ENCODE measurements at regions not wholly inside any gene's neighbourhood (a gene's known extent, or its start where the extent isn't known, plus 50 kb on each side); places are given as distances from the start of the nearest gene placed in this dataset.
"Not testable (repeated sequence)": the region's sequence is repeated elsewhere in the genome, so short reads cannot be mapped to it uniquely, and the experiment has no call there.

DNA sequence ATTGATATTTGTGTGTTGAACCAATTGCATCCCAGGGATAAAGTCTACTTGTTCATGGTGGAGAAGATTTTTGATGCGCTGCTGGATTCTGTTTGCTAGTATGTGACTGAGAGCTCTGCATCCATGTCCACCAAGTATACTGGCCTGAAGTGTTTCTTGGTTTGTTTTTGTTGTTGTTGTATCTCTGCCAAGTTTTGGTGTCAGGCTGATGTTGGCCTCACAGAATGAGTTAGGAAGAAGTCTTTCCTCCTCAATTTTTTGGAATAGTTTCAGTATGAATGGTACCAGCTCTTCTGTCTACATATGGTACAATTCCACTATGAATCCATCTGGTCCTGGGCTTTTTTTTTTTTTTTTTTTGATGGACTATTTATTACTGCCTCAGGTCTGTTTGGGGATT lies 50.9 kb upstream of the OSTN start:
- DNase-seq, result no peak

DNA sequence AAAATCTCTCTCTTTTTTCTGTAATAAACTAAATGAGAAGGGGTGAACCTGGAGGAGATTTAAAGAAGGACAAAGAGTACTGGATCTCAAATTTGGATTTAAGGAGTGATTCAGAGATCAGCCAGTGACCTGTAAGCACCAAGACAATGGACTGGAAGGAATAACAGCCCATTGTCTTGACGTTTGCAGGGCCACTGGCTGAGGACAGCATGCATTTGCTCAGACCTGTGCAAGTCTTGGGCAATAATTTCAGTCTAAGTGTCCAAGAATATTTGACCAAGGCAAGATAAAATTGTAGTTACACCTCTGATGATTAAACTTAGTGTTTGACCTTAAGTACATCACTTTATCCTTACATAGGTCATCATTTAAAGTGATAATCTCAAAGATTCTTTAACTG lies 55.8 kb upstream of the OSTN start:
- no peak for DNase-seq

DNA sequence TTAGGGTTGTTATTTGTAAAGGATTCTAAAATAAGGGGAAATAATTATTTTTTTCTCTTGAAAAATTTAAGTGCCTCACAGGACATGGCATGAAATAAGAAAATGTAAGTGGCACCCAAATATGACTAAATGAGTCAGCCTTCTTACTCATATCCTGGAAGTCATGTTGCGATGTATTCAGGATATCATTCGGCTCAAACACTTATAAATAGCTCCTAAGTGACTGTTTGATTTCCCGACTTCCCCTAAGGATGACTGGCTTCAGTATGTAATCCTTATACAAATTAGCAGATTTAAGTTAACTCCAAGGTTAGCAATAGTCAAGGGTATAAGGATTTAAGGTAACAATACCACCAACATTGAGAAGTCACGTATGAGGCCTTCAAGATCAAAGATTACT lies 57.3 kb upstream of the OSTN start:
- no peak for DNase-seq

DNA sequence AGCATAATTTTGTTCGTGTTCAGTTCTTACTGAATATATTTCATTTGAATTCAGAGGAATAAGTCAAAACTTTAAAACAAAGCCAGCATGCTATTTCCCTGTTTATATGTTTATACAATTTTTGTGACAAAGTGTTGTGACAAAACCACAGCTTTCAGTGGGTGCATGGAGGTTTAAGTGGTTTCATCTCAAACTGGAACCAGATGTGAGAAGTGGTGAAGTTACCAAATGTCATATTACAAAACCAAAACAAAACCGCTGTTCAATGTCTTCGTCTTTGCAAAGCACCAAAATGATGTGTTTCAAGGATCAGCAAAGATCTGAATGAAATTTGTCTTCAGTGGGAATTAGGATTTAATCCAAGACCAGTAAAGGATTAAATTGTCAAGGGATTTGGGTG lies 59.3 kb upstream of the OSTN start:
- no peak for DNase-seq

DNA sequence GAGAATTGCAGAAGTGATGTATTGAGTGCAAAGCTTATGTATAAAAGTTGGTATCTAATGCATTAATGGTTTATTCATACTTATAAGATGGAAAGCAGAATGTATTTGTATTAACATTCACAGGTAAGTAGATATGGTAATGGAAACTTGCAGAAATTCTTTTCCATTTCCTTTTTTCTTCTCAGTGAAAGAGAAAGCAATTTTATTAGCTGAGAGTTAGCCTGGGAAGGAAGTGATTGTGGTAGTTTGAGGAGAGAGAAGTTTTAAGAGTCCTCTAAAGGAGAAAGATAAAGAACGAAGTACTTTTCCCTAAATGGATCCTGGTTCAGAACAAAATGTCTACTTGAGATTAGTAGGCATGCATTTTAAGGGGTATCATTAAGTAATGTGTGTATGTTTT lies 60.1 kb upstream of the OSTN start:
- DNase-seq, result no peak

DNA sequence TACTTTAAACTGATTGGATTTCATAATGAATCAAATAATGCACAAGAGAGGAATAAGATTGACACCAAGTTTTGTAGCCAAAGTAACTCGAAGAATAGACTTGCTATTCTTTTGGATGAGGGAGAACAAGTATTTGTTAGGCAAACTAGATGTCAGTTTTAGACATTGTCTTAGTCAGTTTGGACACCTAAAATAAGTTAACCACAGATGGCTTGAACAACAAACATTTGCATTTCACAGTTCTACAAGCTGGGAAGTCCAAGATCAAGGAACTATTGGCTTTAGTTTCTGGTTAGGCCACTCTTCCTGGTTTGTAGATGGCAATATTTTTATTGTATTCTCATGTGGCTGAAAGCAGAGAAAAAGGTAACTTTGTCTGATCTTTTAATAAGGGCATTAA lies 61.3 kb upstream of the OSTN start:
- no peak for DNase-seq

DNA sequence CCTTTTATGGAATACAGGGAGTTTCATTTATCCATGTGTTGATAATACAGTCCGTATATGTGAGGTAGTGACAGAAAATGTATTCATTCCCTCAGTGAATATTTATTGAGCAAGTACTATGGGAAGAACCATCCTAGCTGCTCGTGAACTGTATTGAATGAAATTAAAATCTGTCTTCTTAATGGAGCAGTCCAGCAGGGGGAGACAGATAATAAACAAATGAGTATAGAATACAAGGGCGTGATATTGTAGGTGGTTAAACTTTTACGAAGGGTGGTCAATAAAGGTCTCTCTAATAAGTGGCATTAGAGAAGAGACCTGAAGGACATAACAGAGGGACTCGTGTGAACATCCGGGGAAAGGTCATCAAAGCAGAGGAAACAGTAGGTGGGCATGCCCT lies 62.7 kb upstream of the OSTN start:
- no peak for DNase-seq

DNA sequence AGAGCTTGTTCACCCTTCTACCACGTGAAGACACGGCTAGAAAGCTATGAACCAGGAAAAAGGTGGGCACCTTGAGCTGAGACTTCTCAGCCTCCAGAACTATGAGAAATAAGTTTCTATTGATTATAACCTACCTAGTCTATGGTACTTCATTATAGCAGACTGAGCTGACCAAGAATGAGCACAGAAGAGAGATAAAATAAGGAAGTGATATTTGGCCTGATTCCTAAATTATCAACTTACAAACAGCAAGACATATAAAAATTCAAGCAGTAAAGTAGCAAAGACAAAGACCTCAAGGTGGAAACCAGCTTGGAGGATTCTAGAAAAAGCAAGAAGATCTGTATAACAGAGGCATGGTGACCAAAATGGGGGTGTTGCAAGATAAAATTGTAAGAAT lies 63.9 kb upstream of the OSTN start:
- DNase-seq, result no peak

DNA sequence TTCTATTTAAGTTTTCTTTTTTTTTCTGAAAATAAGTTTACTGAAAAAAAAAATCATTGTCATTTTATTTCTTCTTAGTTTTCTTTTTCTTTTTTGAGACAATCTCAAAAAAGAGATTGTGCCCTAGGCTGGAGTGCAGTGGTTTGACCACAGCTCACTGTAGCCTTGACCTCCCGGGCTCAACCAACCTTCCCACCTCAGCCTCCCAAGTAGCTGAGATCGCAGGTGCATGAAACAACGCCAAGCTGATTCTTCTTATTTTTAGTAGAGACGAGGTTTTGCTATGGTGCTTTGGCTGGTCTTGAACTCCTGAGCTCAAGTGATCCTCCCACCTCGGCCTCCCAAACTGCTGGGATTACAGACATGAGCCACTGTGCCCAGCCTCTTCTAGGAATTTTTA lies 65.7 kb upstream of the OSTN start:
- no peak for DNase-seq

DNA sequence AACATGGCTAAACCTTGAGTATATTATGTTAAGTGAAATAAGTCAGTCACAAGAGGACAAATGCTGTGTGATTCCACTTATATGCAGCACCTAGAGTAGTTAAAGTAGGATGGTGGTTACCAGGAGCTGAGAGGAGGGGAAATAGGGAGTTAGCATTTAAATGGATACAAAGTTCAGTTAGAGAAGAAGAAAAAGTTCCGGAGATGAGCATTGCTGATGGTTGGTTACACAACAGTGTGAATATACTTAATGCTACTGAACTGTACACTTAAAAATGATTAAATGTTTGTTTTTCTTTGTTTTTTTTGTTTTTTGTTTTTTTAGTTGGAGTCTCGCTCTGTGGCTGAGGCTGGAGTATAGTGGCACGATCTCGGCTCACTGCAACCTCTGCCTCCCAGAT lies 67.7 kb upstream of the OSTN start:
- DNase-seq, result no peak

DNA sequence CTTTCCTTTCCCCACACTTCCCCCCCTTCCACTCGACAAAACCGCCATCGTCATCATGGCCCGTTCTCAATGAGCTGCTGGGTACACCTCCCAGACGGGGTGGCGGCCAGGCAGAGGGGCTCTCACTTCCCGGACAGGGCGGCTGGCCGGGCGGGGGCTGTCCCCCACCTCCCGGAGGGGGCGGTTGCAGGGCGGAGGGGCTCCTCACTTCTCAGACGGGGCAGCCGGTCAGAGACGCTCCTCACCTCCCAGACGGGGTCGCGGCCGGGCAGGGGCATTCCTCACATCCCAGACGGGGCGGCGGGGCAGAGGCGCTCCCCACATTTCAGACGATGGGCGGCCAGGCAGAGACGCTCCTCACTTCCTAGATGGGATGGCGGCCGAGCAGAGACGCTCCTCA lies 74.2 kb upstream of the OSTN start:
- DNase-seq, result not testable (repeated sequence)

DNA sequence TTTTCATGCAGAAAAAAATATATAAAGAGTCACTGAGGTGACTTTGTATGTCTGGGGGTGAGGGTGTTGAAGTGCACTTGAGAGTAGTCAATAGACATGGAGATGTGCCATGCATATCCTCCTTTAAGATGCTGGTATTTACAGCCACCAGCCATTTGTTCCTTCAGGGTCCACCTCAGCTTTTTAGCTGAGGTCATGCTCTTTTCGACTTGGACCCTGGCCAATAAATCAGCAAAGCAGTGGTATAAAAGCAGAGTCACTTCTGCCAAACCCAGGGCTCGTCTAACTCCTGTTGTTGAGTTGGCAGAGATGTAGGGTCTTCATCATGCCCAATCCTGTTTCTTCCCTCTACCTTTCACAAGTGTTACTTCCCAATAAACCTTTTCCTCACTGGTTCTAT lies 75.1 kb upstream of the OSTN start:
- no peak for DNase-seq

DNA sequence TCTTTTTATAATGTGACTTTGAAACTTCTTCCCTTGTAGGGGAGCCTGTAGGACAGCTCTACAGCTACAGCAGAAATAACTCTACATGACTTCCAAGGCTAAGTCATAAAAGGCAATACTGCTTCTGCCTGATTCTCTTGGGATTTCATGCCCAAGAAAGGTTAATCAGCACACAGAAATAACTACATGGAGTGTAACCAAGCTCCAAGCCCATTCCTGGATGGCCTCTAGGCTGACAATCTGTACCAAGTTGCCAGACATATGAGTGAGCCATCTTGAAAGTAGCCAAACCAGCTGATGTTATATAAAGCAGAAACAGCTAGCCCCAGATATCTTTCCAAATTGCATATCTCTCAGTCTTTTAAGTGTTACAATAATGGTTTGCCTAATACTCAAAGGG lies 75.8 kb upstream of the OSTN start:
- DNase-seq, result no peak

DNA sequence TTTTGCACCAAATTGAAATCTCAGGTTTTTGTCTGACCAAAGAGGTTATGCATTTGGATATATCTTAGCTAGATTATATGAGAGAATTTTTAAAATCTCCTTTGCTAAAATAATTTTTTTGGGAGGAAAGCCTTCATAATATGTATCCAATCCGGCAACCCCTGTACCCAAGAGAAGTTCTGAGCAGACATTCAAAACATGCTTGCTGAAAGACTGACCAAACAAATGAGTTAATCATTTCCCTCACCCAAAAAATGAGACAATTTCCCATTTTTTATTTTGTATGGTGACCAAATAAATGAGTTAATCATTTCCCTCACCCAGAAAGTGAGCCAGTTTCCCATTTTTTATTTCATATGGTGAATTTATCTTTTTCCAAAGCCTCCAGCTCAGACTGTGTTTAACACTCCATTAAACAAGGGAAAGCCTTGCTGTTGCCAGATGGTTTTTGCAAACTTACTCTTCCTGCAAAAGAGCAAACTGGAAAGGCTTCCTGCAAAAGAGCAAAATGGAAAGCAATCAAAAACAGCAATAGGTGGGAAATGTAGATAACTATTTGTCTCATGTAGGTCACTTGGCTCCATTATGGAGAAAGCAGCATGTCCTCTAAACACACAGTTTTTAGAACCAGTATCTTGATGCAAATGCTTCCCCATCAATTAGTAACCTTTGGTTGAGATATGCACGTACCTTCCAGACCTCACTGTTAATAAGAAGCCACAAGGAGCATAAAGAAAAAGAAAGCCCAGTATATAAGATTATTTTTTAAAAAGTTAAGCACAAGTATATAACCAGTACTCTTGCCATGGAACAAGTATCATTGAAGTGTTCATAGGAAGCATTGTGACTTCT lies 78.4 kb upstream of the OSTN start:
- DNase-seq, result no peak

DNA sequence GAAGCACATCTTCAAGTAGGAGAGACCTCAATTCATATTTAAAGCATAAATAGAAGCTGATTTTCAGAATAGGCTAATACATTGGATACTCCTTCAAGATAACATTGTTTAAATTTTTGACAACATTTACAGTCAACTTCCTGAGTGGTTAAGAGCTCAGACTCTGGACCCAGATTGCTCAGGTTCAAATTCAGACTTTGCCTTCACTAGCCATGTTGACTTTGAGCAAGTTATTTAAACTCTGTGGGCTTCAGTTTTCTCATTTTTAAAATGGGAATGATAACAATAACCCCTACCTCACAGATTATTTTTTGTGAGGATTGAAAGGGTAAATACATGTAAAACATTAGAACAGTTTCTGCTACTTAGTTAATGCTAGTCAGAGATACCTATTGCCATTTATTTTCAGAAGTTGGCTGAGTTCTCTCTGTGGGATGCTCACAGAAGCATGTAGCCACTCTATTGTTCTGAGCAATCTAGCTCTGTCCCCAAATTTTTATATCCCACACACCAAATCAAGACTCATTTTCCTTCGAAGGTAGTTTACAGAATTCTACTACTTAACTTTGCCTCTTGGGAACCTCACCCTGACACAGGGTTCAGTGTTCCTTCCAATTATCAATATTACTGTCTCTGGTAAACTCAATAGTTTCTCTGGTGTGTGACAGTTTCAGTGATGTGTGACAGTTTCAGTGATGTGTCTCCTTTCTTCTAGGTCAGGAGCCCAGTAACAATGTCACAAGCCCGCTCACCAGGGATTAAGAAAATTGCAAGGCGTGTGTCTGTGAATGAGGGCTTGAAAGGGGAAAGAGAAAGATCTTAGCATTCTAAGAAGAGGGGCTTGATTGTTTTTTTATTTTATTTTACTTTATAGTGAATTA lies 79.4 kb upstream of the OSTN start:
- no peak for DNase-seq

DNA sequence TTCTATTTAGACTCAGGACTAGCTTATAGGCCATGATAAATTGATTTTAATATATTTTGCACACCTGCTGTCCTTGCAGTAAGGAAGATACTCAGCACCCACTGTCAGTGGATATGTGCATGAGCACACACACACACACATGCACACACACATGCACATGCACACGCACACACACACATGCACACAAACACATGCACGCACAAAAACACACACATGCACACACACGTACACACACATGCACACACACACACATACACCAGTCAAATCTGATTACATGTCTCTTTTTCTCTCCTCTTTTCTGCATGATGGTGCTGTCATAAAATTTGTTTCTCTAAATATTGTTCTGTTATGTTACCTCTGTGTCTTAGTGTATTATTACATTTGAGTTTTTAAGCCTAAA lies 87.3 kb upstream of the OSTN start:
- DNase-seq, result no peak

DNA sequence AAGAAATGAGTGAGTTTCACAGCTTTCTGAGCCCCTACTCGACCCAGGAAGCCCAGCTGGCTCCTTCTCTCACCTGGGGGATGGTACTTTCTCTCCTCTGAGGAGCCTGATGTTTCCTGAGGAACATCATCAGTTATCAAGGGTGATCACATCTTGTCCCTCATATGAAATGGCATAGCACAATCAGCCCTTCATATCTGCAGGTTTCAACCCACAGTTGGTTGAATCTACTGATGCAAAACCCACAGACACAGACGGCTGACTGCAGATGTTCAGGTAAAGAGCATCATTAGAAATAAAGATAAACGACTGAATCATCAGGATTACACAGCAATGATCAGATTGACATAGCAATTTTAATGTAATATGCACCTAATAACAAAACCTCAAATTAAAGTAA lies 93.6 kb upstream of the OSTN start:
- DNase-seq, result no peak

DNA sequence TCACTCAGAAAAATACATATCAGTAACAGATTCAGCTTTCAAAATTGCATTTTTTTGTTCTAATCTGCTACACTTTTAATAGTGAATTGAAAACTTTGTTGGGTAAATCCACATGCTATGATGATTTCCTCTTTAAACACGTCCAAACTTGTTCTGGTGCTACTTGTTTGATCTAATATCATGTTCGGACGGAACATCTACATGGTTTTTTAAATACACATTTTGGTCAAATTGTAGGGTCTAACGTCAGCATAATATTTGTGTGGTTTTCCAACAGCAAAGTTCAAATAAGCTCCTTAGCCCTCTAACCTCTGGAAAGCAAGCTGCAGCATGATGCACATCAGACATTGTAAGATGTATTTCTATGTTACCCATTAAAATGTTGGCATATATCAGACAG lies 98.5 kb upstream of the OSTN start:
- no peak for DNase-seq

DNA sequence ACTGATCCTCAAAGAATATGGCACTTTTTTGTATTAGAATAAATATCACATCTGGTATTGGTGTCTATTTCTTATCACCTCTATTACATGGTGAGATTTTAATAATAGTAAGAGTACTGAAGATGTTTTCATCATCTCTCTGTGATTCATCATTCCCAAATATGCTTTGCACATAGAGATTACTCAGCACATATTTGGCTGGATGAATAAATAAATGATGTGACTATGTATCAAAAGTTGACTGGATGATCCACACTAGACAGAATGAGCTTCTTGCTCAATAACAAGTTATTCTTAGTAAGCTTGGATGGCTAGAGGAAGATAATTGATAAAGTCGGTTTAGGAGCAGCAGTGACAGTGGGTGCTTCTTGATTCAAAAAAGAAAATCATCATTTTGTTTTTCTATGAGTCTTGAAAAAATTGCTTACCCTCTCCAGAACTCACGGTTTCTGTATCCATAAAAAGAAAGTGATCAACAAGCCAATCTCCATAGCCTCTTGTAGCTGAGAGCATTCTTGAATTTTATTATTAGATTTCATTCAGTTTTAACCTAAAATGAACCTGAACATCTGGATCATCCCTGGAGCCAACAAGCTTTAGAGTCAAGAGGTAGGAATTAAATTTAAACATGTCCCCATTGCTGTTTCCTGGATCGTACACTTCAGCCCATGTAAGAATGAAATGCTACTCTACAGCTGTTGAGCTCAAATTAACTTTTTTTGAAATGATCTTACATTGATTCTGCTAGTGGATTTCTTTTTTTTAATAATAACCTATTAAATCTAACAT lies 104.8 kb upstream of the OSTN start:
- no peak for DNase-seq

DNA sequence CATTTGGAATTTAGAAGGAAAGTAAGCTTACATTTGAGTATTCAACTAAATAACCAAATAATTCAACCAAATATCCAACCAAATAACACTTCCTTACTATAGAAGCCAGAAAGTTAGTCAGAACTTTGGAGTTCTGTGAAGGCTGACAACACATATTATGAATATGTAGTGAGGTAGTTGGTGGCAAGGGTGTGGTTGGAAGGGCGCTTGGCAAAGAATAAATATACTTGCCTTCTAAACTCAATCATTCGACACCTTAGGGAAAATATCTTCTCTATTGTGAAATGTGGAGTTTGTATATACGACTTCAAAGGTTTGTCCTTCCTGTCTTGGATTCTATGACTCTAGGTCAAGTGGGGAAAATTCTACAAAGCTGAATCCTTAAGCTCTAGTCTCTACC lies 111.7 kb upstream of the OSTN start:
- DNase-seq, result no peak

DNA sequence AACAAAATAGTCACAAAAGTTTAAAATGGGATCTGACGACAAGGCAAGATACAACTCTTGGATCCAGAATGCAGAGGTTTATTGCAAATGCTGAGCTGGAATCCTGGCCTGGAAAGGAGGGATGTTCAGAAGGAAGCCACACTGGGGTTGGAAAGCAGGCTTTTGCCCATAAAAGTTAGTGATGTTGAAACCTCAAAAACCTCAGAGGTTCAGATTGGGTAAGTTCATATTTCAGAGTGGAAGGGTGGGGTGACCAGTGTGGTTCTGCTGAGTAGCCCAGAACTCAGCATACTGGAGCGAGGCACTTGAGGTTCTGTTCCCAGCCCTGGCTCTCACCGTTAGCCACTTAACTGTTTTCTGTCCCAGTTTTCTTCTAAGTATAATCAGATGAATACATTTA lies 114.0 kb upstream of the OSTN start:
- no peak for DNase-seq

DNA sequence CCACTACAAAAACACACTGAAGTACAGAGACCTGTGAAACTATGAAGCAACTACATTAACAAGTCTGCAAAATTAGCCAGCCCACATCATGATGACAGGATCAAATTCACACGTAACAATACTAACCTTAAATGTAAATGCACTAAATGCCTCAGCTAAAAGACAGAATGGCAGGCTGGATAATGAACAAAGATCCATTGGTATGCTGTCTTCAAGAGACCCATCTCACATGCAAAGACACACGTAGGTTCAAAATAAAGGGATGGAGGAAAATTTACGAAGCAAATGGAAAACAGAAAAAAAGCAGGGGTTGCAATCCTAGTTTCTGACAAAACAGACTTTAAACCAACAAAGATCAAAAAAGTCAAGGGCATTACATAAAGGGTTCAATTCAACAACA lies 120.1 kb upstream of the OSTN start:
- DNase-seq, result not testable (repeated sequence)

DNA sequence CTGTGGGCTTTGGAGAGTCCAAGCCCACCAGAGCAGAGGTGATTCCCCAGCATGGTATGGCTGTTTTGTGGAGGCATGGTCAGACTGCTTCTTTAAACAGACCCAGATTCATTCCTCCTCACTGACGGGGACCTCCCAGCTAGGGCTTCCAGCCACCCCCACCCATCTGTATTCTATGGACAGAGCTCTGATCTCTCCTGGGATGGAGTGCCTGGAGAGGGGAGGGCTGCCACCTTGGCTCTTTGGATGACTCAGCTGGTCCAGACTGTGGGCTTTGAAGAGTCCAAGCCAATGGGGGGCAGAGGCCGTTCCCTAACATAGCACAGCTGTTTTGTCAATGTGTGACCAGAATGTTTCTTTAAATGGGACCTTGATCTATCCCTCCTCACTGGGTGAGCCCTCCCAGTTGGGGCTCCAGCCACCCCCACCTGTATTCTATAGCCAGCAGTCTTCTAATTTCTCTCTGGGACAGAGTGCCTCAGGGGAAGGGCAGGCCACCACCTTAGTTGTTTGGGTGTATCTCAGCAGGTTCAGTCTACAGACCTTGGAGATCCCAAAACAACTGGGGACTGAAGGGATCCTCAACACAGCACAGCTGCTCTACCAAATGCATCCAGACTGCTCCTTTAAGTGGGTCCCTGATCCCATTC lies 122.0 kb upstream of the OSTN start:
- DNase-seq, result no peak

Measured in KG1 (cell line).